HG02610 (cell line): ENCODE measurements at regions not wholly inside any gene's neighbourhood (a gene's known extent, or its start where the extent isn't known, plus 50 kb on each side); places are given as distances from the start of the nearest gene placed in this dataset.

Experiments
- ATAC-seq: cut with Tn5 transposase; IDR thresholded peaks from one replicate; pipeline ENCODE4 v1.9.1; 2021; ENCODE audit warnings: mild to moderate bottlenecking, moderate library complexity; ENCODE audit not compliant: unreplicated experiment

- no peak for ATAC-seq
Observed at GRCh38 chr18:25815659-25816058, 274.8 kb downstream of the SS18 start.

GRCh38 chr18:25814841-25815458, 275.5 kb downstream of the SS18 start:
- ATAC-seq: peak; percentile 82

GRCh38 chr18:25813110-25813509, 277.3 kb downstream of the SS18 start:
- no peak for ATAC-seq

GRCh38 chr18:25810736-25811135, 279.7 kb downstream of the SS18 start:
- no peak for ATAC-seq

GRCh38 chr18:25805939-25806338, 284.5 kb downstream of the SS18 start:
- no peak for ATAC-seq

- ATAC-seq: no peak
Observed at GRCh38 chr18:25805323-25805722, 285.1 kb downstream of the SS18 start.

- ATAC-seq: no peak
Observed at GRCh38 chr18:25799231-25799630, 291.2 kb downstream of the SS18 start.

GRCh38 chr18:25798046-25798445, 292.4 kb downstream of the SS18 start:
- ATAC-seq: no peak

GRCh38 chr18:25795213-25795612, 295.2 kb downstream of the SS18 start:
- no peak for ATAC-seq

GRCh38 chr18:25787276-25787675, 303.1 kb downstream of the SS18 start:
- ATAC-seq: no peak

- ATAC-seq: no peak
Observed at GRCh38 chr18:25786758-25787157, 303.7 kb downstream of the SS18 start.

- ATAC-seq: no peak
Observed at GRCh38 chr18:25780105-25780504, 310.3 kb downstream of the SS18 start.

- ATAC-seq: no peak
Observed at GRCh38 chr18:25771796-25772195, 318.6 kb downstream of the SS18 start.

- no peak for ATAC-seq
Observed at GRCh38 chr18:25764777-25765176, 325.6 kb downstream of the SS18 start.

- ATAC-seq: no peak
Observed at GRCh38 chr18:25759111-25759510, 331.3 kb downstream of the SS18 start.

- no peak for ATAC-seq
Observed at GRCh38 chr18:25743646-25744151, 346.7 kb downstream of the SS18 start.

- no peak for ATAC-seq
Observed at GRCh38 chr18:25739376-25739775, 351.0 kb downstream of the SS18 start.

- no peak for ATAC-seq
Observed at GRCh38 chr18:25737710-25738311, 352.6 kb downstream of the SS18 start.

- no peak for ATAC-seq
Observed at GRCh38 chr18:25736516-25736915, 353.9 kb downstream of the SS18 start.

- ATAC-seq: no peak
Observed at GRCh38 chr18:25735459-25735858, 355.0 kb downstream of the SS18 start.

- ATAC-seq: no peak
Observed at GRCh38 chr18:25734336-25734735, 356.1 kb downstream of the SS18 start.

- ATAC-seq: no peak
Observed at GRCh38 chr18:25732862-25733261, 357.6 kb downstream of the SS18 start.

- ATAC-seq: no peak
Observed at GRCh38 chr18:25729072-25729471, 361.3 kb downstream of the SS18 start.
